HG02798 (cell line): ENCODE measurements at regions not wholly inside any gene's neighbourhood (a gene's known extent, or its start where the extent isn't known, plus 50 kb on each side); places are given as distances from the start of the nearest gene placed in this dataset.

Experiments used
- ATAC-seq: cut with Tn5 transposase; IDR thresholded peaks from one replicate; pipeline ENCODE4 v1.9.1; 2021; ENCODE audit warnings: mild to moderate bottlenecking; ENCODE audit not compliant: unreplicated experiment, poor library complexity

DNA sequence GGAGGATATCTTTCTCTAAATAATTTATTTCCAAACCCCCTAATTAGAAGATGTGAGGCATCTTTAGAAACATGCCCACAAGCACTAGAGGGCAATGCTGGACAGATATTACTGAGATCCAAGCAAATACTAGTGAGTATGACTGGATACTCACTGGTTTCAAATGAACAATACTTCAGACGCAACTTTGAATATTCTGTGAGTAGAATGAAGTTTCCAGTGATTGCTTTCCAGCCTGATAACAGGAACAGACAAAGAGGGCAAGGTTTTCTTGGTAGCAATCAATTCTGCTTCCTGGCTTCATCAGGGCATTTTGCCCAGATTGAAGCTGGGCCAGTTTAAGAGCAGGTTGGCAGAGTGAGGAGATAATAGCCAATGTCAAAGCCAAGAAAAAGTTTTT is 442.6 kb upstream of the PDZRN3 start:
- ATAC-seq = no peak

GRCh38 chr3:74066456-74066855 is 441.7 kb upstream of the PDZRN3 start:
- ATAC-seq = no peak

- no peak for ATAC-seq
Measured at GRCh38 chr3:74059923-74060600, 435.3 kb upstream of the PDZRN3 start.

DNA sequence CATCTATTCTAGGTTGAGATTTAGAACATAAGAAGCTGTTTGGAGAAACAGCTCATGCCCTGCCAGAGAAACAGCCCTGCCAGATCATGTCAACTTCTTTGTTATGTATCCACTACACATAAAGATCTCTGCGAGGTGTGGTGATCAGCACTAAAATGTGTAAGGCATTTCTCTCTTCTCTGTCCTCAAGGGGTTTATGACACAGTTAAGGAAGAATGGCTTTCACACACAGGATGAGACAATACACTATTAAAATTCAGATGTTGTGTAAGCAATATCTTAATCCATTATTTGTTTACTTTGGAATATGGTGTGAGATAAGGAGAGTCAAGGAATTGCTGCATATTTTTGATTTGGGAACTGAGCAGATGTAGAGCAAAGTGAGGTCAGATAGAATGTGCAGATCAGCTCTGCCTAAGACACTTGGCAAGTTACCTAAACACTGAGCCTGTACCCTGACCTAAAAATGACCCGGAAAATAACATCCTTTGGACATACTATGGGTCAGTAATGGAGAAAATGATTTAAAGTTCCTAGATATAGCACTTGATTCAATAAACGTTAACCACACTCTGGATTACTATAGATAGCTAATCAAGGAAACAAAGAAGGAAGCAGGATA is 434.7 kb upstream of the PDZRN3 start:
- no peak for ATAC-seq

DNA sequence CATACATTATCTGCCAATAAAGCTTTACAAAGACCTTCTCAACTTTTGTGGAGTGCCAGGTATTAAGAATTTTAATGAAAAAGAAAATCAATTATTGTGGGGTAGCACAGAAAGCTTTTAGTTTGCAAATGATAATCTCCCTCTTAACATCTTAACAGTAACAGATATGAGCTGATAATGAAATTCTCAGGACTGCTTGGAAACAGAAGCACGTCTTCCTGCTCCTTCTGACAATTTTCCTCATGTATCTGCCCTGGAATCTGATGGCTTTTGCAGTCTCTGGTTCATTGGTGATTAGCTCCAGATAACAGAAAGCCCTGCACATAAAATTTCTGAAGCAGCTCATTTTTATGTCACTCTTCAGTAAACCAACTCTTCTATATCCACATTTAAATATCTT is 432.4 kb upstream of the PDZRN3 start:
- no peak for ATAC-seq

DNA sequence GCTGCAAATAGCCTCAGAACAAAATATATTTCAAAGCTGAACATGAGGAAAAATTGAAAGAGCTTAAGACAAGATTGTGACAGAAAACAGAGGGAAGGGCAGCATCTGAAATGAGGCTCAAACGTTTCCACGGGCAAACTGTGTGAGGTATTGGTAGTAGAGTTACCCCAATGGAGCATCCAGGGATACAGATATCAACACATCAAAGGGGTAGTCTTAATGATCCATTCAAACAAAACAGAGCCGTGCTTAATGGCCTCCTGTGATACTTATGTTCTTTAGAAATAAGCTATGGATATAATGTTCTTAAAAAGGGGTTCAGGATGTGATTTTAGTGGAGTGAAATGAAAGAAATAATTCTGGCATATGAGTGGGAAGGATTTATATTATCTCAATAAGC is 430.3 kb upstream of the PDZRN3 start:
- no peak for ATAC-seq

- ATAC-seq = no peak
Measured at GRCh38 chr3:74054566-74054965, 429.8 kb upstream of the PDZRN3 start.

DNA sequence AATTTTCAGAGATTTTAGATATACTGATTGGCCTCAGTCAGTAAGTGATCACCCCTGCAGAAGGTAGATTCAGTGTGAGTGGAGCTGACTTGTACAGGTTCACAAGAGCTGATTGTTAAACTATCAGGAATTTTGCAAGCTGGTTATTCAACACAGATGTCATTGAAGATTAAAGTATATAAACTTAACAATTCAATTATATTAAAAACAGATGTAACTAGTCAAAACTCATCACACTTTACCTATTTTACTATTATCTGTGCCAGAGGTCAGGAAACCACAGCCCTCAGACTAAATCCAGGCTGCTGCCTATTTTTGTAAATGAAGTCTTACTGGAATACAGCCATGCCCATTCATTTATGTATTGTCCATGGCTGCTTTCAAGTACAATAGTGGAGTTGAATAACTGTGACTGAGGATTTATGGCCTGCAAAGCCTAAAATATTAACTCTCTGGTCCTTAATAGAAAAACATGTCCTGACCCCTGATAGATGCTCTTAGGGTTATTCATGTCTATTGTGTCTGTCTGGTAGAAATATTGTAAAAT is 429.3 kb upstream of the PDZRN3 start:
- ATAC-seq = no peak

DNA sequence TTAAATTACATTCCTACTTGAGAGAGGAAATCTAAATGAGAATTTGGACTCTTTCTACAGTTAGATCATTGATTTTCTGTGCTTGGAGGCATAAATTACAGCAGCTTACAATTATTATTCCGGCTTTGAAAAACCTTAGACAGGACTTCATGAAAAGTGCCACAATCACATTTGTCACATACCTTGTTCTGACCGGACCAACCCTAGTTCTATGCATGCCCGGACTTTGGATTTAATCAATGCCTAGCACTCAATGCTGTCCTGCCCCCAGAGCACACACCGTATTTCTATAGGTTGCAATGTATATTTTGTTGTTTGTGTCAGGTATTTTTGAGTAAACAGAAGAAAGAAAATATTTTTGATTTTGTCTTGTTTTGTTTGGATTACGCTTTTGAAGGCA is 424.7 kb upstream of the PDZRN3 start:
- no peak for ATAC-seq

GRCh38 chr3:74048699-74049098 is 424.0 kb upstream of the PDZRN3 start:
- no peak for ATAC-seq

DNA sequence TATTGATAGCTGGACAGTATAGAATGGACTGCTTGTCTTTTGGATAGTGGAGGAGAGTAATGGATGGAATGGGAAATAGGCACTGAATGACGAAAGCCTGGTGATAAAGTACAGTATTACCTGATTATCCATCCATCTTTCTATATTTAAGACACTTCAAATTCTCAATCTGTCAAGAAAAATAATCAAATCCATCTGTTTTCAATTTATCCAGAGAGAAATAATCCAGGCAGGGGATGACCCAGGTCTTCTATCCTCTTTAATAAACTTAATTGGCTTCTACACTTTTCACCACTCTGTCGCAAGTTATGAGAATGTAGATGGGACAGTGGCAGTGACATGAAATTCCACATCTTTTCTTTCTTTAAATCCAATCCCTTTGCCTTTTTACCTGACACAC is 420.3 kb upstream of the PDZRN3 start:
- no peak for ATAC-seq

DNA sequence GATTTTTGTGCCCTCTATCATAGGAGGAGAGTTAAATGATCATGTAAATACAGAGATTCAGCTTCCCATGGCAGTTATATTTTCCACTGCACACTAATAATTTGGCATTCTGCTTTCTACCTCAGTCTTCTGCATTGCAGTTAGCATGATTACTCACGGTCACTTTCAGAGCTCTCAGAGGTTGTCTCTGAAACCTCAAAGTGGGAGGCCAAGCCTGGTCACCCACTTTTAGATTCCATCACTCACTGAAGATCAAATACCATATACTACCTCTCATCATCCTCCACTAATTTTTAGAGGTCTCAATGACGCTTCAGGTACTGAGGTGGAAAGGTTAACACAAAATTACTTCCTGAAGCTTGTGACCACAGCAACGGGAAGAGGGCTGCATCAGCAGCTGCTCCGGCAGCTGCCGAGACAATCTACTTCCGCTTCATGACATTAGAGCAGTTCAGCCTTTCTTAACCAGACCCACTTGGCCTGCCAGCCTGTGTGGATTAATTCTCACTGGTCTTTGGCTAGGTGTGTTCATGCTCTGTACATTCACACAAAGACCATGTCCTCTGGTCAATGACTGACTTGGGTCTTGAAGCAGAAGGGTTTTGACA is 416.4 kb upstream of the PDZRN3 start:
- no peak for ATAC-seq

DNA sequence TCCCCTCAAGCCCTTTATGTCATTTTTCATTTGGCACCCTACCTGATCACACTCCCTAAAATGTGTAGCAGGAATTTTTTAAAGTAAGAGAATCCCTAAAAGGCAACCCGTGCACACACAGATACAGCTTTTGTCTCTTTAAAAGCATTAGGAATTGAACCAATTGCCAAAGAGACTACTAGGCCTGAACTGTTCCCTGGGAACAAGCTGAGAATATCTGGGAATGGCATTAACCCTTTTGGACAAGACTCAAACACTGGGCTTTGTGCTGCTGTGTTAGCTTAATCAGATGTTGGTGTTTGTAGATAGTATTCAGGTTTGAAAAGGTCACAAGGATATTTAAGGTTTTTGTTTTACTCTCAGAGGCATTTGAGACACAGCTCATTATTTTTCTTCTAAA is 414.4 kb upstream of the PDZRN3 start:
- no peak for ATAC-seq

- ATAC-seq = no peak
Measured at GRCh38 chr3:74036568-74036967, 411.8 kb upstream of the PDZRN3 start.

DNA sequence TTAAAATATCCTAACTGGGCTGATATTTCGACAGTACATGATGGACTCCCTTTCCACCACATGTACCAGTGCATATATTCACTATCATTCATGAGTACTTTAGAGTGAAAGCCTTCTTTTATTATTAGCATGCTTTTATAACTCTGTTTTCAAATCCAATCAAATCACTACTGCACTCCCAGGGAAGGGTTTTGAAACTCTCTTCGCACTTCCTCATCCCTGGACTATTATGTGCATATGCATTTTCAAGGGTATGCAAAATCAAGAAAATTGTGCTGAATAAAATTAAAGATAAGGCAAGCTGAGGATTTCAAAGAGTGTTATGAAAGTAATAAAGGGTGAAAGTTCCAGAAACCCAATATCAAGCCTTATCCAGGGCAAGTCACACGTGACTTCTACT is 411.4 kb upstream of the PDZRN3 start:
- ATAC-seq = no peak

DNA sequence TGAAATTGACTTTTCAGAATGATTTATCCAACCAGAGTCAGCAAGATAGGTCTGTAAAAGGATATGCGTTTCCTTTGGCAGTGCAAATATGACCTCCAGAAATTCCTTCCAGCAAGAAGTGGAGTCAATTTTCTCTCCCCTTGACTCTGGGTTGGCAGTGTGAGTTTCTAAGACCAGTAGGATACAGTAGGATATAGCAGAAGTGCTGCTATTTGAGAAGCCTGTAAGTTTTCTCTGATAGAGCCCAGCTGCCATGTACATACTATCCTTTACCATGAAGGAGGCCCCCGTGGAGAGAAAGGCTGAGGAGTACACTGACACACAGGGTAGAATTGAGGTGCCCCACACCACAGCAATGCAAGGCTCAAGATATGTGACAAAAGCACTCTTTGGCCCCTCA is 409.1 kb upstream of the PDZRN3 start:
- no peak for ATAC-seq

DNA sequence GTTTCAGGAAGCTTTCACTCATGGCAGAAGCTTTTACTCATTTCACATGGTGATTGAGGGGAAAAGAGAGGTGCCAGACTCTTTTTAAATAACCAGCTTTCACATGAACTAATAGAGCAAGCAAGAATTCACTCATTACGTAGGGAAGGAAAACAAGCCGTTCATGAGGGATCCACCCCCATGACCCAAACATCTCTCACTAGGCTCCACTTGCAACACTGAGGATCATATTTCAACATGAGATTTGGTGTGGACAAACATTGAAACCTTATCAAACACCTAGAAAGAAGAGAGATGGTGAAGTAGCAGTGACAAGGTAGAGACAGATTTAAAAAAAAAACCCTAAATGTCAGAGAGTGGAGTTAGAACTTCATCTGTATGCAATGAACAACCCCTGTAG is 408.6 kb upstream of the PDZRN3 start:
- ATAC-seq = no peak

DNA sequence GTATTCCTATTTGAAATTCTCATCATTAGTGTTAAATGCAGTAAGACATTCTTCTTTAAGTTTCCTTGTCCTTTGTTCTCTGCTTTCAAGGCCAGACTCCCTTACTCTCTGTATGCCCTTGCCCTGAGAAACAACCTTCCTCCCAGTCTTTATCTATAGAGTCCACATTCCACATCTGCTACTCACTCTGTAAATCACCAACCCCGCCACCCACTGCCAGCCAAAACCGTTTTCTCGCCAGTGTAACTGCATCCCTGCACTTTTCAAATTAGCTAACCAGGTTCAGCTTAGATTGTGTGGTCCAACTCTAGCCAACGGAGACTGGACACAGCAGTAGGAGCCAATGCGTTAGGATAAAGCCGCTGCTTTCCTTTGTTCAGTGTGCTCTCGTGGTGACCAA is 402.4 kb upstream of the PDZRN3 start:
- no peak for ATAC-seq

DNA sequence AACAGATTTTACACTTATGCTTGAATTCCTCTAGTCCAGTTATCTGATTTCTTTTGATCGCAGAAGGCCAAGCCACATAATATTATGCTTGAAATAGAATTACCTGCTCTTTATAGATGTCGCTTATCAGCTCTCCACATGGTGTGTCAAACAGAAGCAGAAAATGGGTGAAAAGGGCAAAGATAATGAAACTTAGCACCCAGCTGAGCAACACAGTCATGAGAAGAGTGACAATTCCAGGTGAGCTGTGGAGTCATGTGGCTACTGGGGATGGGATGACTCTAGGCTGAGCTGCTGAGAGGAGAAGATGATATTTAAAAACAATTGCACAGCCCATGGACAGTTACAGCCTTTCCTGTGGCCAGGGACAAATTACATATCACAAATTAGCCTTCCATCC is 398.7 kb upstream of the PDZRN3 start:
- ATAC-seq = no peak

GRCh38 chr3:74021449-74021848 is 396.7 kb upstream of the PDZRN3 start:
- ATAC-seq = no peak

GRCh38 chr3:74009961-74010844 is 385.5 kb upstream of the PDZRN3 start:
- ATAC-seq = no peak
